ENCODE measurements at regions not wholly inside any gene's neighbourhood (a gene's known extent, or its start where the extent isn't known, plus 50 kb on each side); places are given as distances from the start of the nearest gene placed in this dataset.

- TF ChIP-seq ZMAT5 (CRISPR knock-in tag; IDR thresholded peaks at IDR 0.05; ENCODE audit: borderline replicate concordance, low read depth), result no peak
- no peak for TF ChIP-seq RAD21 (CRISPR knock-in tag; IDR thresholded peaks at IDR 0.05)
- TF ChIP-seq ELF3 (CRISPR knock-in tag; IDR thresholded peaks at IDR 0.05), result no peak
- TF ChIP-seq YEATS4 (CRISPR knock-in tag; IDR thresholded peaks at IDR 0.05; ENCODE audit: borderline replicate concordance), result no peak
- no peak for TF ChIP-seq KDM5B (CRISPR knock-in tag; IDR thresholded peaks at IDR 0.05; ENCODE audit: borderline replicate concordance)
- peak; percentile 54 for TF ChIP-seq SAP130 (CRISPR knock-in tag; IDR thresholded peaks at IDR 0.05; ENCODE audit: low read depth)
- TF ChIP-seq POGK (CRISPR knock-in tag; conservative IDR thresholded peaks at IDR 0.05), result no peak
- no peak for TF ChIP-seq MBNL3 (CRISPR knock-in tag; conservative IDR thresholded peaks at IDR 0.05)
- TF ChIP-seq ZFP36L2 (CRISPR knock-in tag; IDR thresholded peaks at IDR 0.05), result no peak
- TF ChIP-seq ETV6 (CRISPR knock-in tag; conservative IDR thresholded peaks at IDR 0.05), result no peak
- TF ChIP-seq HCFC1 (IDR thresholded peaks at IDR 0.05; ENCODE audit: low read depth, low read length), result no peak
- no peak for TF ChIP-seq KLF13 (CRISPR knock-in tag; IDR thresholded peaks at IDR 0.05)
- no peak for TF ChIP-seq ZSCAN12 (CRISPR knock-in tag; IDR thresholded peaks at IDR 0.05)
- no peak for TF ChIP-seq IRF2 (CRISPR knock-in tag; IDR thresholded peaks at IDR 0.05)
- TF ChIP-seq, protein P1, sequence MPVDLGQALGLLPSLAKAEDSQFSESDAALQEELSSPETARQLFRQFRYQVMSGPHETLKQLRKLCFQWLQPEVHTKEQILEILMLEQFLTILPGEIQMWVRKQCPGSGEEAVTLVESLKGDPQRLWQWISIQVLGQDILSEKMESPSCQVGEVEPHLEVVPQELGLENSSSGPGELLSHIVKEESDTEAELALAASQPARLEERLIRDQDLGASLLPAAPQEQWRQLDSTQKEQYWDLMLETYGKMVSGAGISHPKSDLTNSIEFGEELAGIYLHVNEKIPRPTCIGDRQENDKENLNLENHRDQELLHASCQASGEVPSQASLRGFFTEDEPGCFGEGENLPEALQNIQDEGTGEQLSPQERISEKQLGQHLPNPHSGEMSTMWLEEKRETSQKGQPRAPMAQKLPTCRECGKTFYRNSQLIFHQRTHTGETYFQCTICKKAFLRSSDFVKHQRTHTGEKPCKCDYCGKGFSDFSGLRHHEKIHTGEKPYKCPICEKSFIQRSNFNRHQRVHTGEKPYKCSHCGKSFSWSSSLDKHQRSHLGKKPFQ (CRISPR knock-in tag; IDR thresholded peaks at IDR 0.05; ENCODE audit: insufficient replicate concordance), result no peak
- no peak for TF ChIP-seq HMGA1 (CRISPR knock-in tag; conservative IDR thresholded peaks at IDR 0.05)
- TF ChIP-seq ZNF781 (CRISPR knock-in tag; IDR thresholded peaks at IDR 0.05; ENCODE audit: borderline replicate concordance, not compliant biosample characterization), result no peak
- no peak for TF ChIP-seq ZHX2 (IDR thresholded peaks at IDR 0.05; ENCODE audit: low read depth)
- no peak for TF ChIP-seq ZHX2 (CRISPR knock-in tag; IDR thresholded peaks at IDR 0.05; ENCODE audit: borderline replicate concordance)
- no peak for TF ChIP-seq ZNF746 (CRISPR knock-in tag; IDR thresholded peaks at IDR 0.05)
- TF ChIP-seq JUNB (CRISPR knock-in tag; IDR thresholded peaks at IDR 0.05; ENCODE audit: borderline replicate concordance), result no peak
- no peak for TF ChIP-seq XBP1 (CRISPR knock-in tag; IDR thresholded peaks at IDR 0.05)
- 0 out of 2 replicates have a peak, but pooled peaks have one; percentile 31 for TF ChIP-seq MXD4 (CRISPR knock-in tag; IDR thresholded peaks at IDR 0.05)
- peak; percentile 77 for TF ChIP-seq SOX5 (CRISPR knock-in tag; IDR thresholded peaks at IDR 0.05; ENCODE audit: borderline replicate concordance)
Measured at GRCh38 chr2:120619579-120619978, 116.1 kb upstream of the GLI2 start (continued).
